HG03025 (cell line): ENCODE measurements at regions not wholly inside any gene's neighbourhood (a gene's known extent, or its start where the extent isn't known, plus 50 kb on each side); places are given as distances from the start of the nearest gene placed in this dataset.

Experiments used
- ATAC-seq: cut with Tn5 transposase; IDR thresholded peaks from one replicate; pipeline ENCODE4 v1.9.1; 2021; ENCODE audit warnings: mild to moderate bottlenecking, moderate library complexity; ENCODE audit not compliant: unreplicated experiment, low FRiP score

DNA sequence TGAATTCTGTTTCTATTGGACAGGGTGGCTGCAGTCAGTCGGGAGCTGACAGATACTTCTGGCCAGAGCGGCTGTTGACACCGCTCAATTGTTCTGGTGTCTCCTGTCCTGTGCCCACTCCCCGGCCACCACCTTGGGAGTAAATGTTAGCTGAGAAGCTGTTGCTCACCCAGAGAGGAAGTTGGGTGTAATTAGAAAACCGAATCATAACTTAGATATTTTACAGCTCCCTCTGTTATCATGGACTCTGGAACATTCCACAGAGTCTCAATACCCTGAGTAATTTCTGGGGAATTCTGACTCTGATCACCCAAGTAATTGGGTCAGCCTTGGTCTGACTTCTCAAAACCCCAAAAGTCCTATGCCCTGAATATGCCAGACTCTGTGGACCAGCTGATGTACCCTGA lies 58.3 kb upstream of the RFLNA start:
- no peak for ATAC-seq

GRCh38 chr12:124238886-124239285 lies 56.0 kb upstream of the RFLNA start:
- ATAC-seq, result no peak

GRCh38 chr12:124240493-124240892 lies 54.4 kb upstream of the RFLNA start:
- ATAC-seq, result no peak

DNA sequence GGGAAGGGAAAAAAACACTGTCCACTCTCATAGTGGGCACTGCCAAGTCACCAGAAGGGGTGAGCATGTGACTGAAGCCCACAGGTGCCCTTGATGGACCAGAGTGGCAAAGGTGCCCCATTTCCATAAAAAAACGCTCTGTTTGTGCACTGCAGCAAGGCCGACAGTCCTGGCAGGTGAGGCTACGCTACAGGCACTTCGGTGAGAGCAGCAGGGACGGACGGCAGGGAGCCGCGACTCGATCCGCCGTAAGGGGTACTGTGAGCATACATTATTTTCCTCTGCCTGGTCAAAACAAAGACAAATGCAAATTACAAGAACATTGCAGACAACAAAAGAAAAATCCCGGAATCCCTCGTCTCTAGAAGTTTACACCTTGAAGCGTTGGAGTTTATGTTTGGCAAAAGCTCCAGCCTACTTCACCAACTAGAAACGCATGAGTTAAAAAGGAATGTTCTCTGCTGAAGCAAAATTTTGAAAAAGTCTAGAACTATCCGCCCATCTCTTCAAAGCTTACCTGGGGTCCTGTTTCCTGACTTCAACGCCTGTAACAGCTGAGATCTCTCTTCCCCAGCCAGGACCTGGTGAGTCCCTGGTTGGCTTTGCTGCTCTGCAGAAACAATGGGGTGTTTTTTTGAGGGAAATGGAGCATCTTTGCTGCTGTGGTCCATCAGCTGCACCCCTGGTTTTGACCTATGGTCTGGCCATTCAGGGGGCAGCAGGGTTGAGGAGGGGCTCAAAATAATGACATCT lies 52.9 kb upstream of the RFLNA start:
- no peak for ATAC-seq

- no peak for ATAC-seq
These were observed 52.3 kb upstream of the RFLNA start for GRCh38 chr12:124242529-124243065.

DNA sequence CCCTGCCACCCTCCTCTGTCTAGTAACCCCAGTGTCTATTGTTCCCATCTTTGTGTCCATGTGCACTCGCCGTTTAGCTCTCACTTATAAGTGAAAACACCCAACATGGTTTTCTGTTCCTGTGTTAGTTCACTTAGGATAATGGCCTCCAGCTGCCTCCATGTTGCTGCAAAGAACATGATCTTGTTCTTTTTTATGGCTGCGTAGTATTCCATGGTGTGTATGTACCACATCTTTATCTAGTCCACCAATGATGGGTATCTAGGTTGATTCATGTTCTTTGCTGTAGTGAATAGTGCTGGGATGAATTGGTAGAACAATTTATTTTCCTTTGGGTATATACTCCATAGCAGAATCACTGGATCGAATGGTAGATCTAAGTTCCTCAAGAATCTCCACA lies 51.0 kb upstream of the RFLNA start:
- no peak for ATAC-seq
